PC-9 (cell line): ENCODE measurements at regions not wholly inside any gene's neighbourhood (a gene's known extent, or its start where the extent isn't known, plus 50 kb on each side); places are given as distances from the start of the nearest gene placed in this dataset.

Experiments
- BruUV-seq: library from RNA; stranded (reverse); fragments of 400-500 nt; replicated peaks from 2 replicates; lab custom pipeline; 2021; lab: Mats Ljungman, UMichigan
- CTCF ChIA-PET: fragments of 300-600 bp; sonication (Branson Sonifier 250); formaldehyde crosslinking; loops from one replicate; lab custom pipeline; 2022; ENCODE audit warnings: antibody characterized with exemption; lab: Charles Lee
- POLR2A ChIA-PET: fragments of 300-600 bp; sonication (Branson Sonifier 250); formaldehyde crosslinking; loops from one replicate; lab custom pipeline; 2022; ENCODE audit warnings: antibody characterized with exemption; ENCODE audit not compliant: unreplicated experiment; lab: Charles Lee
- DNase-seq, 2 experiments: peaks; one replicate each; pipeline versions ENCODE4 v3.0.0 to v3.0.0-alpha.2; 2015 to 2022; ENCODE audit warnings: mixed read lengths in 1 of 2
- H2AFZ ChIP-seq: fragments of 200-600 bp; sonication (generic); 2 replicates; pipeline ENCODE4 v1.8.1; 2017; ENCODE audit warnings: antibody characterized with exemption
- H3F3A ChIP-seq: fragments of 200-600 bp; sonication (generic); 2 replicates; pipeline ENCODE4 v1.8.1; 2017; ENCODE audit warnings: antibody characterized with exemption, mild to moderate bottlenecking, low read depth; ENCODE audit not compliant: insufficient read depth
- H3K27ac ChIP-seq: fragments of 200-600 bp; sonication (generic); 2 replicates; pipeline ENCODE4 v1.6.1; 2016; ENCODE audit warnings: mixed run types
- H3K27me3 ChIP-seq: fragments of 200-600 bp; sonication (generic); 2 replicates; pipeline ENCODE4 v1.6.1; 2016; ENCODE audit warnings: low read depth, mixed run types; ENCODE audit not compliant: insufficient read depth
- H3K36me3 ChIP-seq: fragments of 200-600 bp; sonication (generic); 2 replicates; pipeline ENCODE4 v1.6.1; 2016; ENCODE audit warnings: low read depth, mixed run types
- H3K4me1 ChIP-seq: fragments of 200-600 bp; sonication (generic); replicated peaks from 2 replicates; pipeline ENCODE4 v1.6.1; 2016; ENCODE audit warnings: mixed run types; ENCODE audit not compliant: insufficient read depth
- H3K4me2 ChIP-seq: fragments of 200-600 bp; sonication (generic); 2 replicates; pipeline ENCODE4 v1.6.1; 2017; ENCODE audit warnings: mixed run types
- H3K4me3 ChIP-seq: fragments of 200-600 bp; sonication (generic); 2 replicates; pipeline ENCODE4 v1.6.1; 2016; ENCODE audit warnings: mixed run types
- H3K79me2 ChIP-seq: fragments of 200-600 bp; sonication (generic); 2 replicates; pipeline ENCODE4 v1.6.1; 2017; ENCODE audit warnings: low read depth, mixed run types
- H3K9me2 ChIP-seq: fragments of 200-600 bp; sonication (generic); 2 replicates; pipeline ENCODE4 v1.8.1; 2017; ENCODE audit warnings: mild to moderate bottlenecking; ENCODE audit not compliant: insufficient read depth
- H3K9me3 ChIP-seq: fragments of 200-600 bp; sonication (generic); 2 replicates; pipeline ENCODE4 v1.8.1; 2016; ENCODE audit warnings: low read depth; ENCODE audit not compliant: insufficient read depth
- H4K20me1 ChIP-seq: fragments of 200-600 bp; sonication (generic); 2 replicates; pipeline ENCODE4 v1.8.1; 2017; ENCODE audit not compliant: insufficient read depth
- CTCF ChIP-seq: fragments of 200-600 bp; sonication (generic); conservative IDR thresholded peaks from 2 replicates; pipeline ENCODE4 v1.6.1; 2017; ENCODE audit warnings: mixed run types, antibody characterized with exemption, mild to moderate bottlenecking, moderate library complexity
- EZH2 ChIP-seq: fragments of 200-600 bp; sonication (generic); IDR thresholded peaks from 2 replicates; pipeline ENCODE4 v1.8.0; 2017; ENCODE audit warnings: antibody characterized with exemption, low read depth
- intact Hi-C: fragments of 100-400 bp; cut with micrococcal nuclease; formaldehyde crosslinking; loops from one replicate; pipeline ENCODE4 v1.10.0; 2022; ENCODE audit not compliant: unreplicated experiment

- Histone ChIP-seq H3K9me3 (no peaks in the 10 kb centered on the region), H4K20me1 (no peaks in the 10 kb centered on the region), H3K27ac (no peak overlapping the region), H3F3A (no peaks in the 10 kb centered on the region), H3K4me1 (no peaks in the 10 kb centered on the region), H3K36me3 (no peaks in the 10 kb centered on the region), H3K79me2 (no peaks in the 10 kb centered on the region), H2AFZ (no peak overlapping the region), H3K9me2 (no peaks in the 10 kb centered on the region), H3K4me3 (no peak overlapping the region), H3K4me2 (no peak overlapping the region), H3K27me3 (peaks cover 91% of the 10 kb centered on the region)
- CTCF ChIA-PET: no interaction called here
- POLR2A ChIA-PET: no interaction called here
- intact Hi-C loops: no loop called here
- BruUV-seq: no TSS peak
- DNase-seq: no peak
- no peak for TF ChIP-seq CTCF
- TF ChIP-seq EZH2: no peak
These were observed 208.3 kb upstream of the HDAC4 start for GRCh38 chr2:239609162-239609561.

- Histone ChIP-seq H2AFZ (no peak overlapping the region), H3K4me1 (no peaks in the 10 kb centered on the region), H3K9me2 (no peaks in the 10 kb centered on the region), H3K4me2 (no peak overlapping the region), H3F3A (no peaks in the 10 kb centered on the region), H3K36me3 (no peaks in the 10 kb centered on the region), H3K27me3 (peaks cover 95% of the 10 kb centered on the region), H3K79me2 (no peaks in the 10 kb centered on the region), H3K4me3 (no peak overlapping the region), H3K9me3 (no peaks in the 10 kb centered on the region), H4K20me1 (no peaks in the 10 kb centered on the region), H3K27ac (no peak overlapping the region)
- TF ChIP-seq CTCF (no peak), EZH2 (no peak)
- DNase-seq: no peak
- BruUV-seq: no TSS peak
- intact Hi-C loops: no loop called here
- ChIA-PET POLR2A (interaction anchor here (0.8 kb wide), 1 partner anchor 24 kb away, joined by 31 read pairs; no protein-coding TSS in a partner anchor), CTCF (no interaction called here)
These were observed 207.9 kb upstream of the HDAC4 start for GRCh38 chr2:239608723-239609122.

GRCh38 chr2:239608260-239608659, 207.4 kb upstream of the HDAC4 start:
- H3K27me3 ChIP-seq: peaks cover 97% of the 10 kb centered on the region
- H3K9me2 ChIP-seq: no peaks in the 10 kb centered on the region
- no peak overlapping the region for H3K4me2 ChIP-seq
- no TSS peak for BruUV-seq
- POLR2A ChIA-PET: interaction anchor here (0.8 kb wide), 1 partner anchor 25 kb away, joined by 31 read pairs; no protein-coding TSS in a partner anchor
- no peaks in the 10 kb centered on the region for H3K79me2 ChIP-seq
- H3K9me3 ChIP-seq: no peaks in the 10 kb centered on the region
- CTCF ChIA-PET: no interaction called here
- no peak overlapping the region for H2AFZ ChIP-seq
- no peak for DNase-seq
- H4K20me1 ChIP-seq: no peaks in the 10 kb centered on the region
- no peak overlapping the region for H3K4me3 ChIP-seq
- no peaks in the 10 kb centered on the region for H3K4me1 ChIP-seq
- no peaks in the 10 kb centered on the region for H3K36me3 ChIP-seq
- intact Hi-C loops: no loop called here
- no peak overlapping the region for H3K27ac ChIP-seq
- TF ChIP-seq CTCF: no peak
- TF ChIP-seq EZH2: no peak
- no peaks in the 10 kb centered on the region for H3F3A ChIP-seq
